Trophoblast cell (in vitro differentiated cells and primary cell): ENCODE measurements at regions not wholly inside any gene's neighbourhood (a gene's known extent, or its start where the extent isn't known, plus 50 kb on each side); places are given as distances from the start of the nearest gene placed in this dataset.

Experiments
- DNase-seq, 2 donors: peaks; one replicate each; pipeline ENCODE4 v3.0.0-alpha.2; 2016
- H2AFZ ChIP-seq: 2 replicates; pipeline ENCODE4 v1.6.1; 2013; ENCODE audit warnings: low read length, moderate library complexity, mild to moderate bottlenecking; ENCODE audit not compliant: insufficient read depth, poor library complexity
- H2AK5ac ChIP-seq: 2 replicates; pipeline ENCODE4 v1.6.1; 2013; ENCODE audit warnings: mild to moderate bottlenecking, low read length
- H2BK120ac ChIP-seq: 2 replicates; pipeline ENCODE4 v1.6.1; 2013; ENCODE audit warnings: low read length, mild to moderate bottlenecking, moderate library complexity; ENCODE audit not compliant: insufficient read depth, poor library complexity
- H2BK12ac ChIP-seq: 2 replicates; pipeline ENCODE4 v1.6.1; 2013; ENCODE audit warnings: mild to moderate bottlenecking, low read length, moderate library complexity
- H2BK5ac ChIP-seq: 2 replicates; pipeline ENCODE4 v1.6.1; 2013; ENCODE audit warnings: low read length, low read depth, moderate library complexity, mild to moderate bottlenecking; ENCODE audit not compliant: poor library complexity
- H3K14ac ChIP-seq: 2 replicates; pipeline ENCODE4 v1.6.1; 2013; ENCODE audit warnings: mild to moderate bottlenecking, low read length
- H3K18ac ChIP-seq: 2 replicates; pipeline ENCODE4 v1.6.1; 2013; ENCODE audit warnings: mild to moderate bottlenecking, low read length
- H3K23ac ChIP-seq: 2 replicates; pipeline ENCODE4 v1.6.1; 2013; ENCODE audit warnings: low read length
- H3K27ac ChIP-seq: 2 replicates; pipeline ENCODE4 v1.5.1; 2013; ENCODE audit warnings: low read depth, mild to moderate bottlenecking, inconsistent platforms, low read length, moderate library complexity
- H3K27me3 ChIP-seq: 2 replicates; pipeline ENCODE4 v1.6.1; 2013; ENCODE audit warnings: inconsistent platforms, mild to moderate bottlenecking, low read length, moderate library complexity; ENCODE audit not compliant: insufficient read depth
- H3K36me3 ChIP-seq, 2 experiments: 1 replicate in 1 of 2; 2 replicates in 1 of 2; pipeline ENCODE4 v1.6.1; 2013; ENCODE audit warnings: low read length in 2 of 2, mild to moderate bottlenecking in 2 of 2, moderate library complexity in 1 of 2; ENCODE audit not compliant: insufficient read depth in 2 of 2, control insufficient read depth in 1 of 2
- H3K4ac ChIP-seq: 2 replicates; pipeline ENCODE4 v1.6.1; 2013; ENCODE audit warnings: low read depth, mild to moderate bottlenecking, low read length, moderate library complexity
- H3K4me1 ChIP-seq, 2 experiments: 1 replicate in 1 of 2; 2 replicates in 1 of 2; pipeline ENCODE4 v1.6.1; 2013; ENCODE audit warnings: low read length in 2 of 2, mild to moderate bottlenecking in 2 of 2, moderate library complexity in 1 of 2; ENCODE audit not compliant: insufficient read depth in 2 of 2, control insufficient read depth in 1 of 2
- H3K4me2 ChIP-seq: 2 replicates; pipeline ENCODE4 v1.6.1; 2013; ENCODE audit warnings: inconsistent platforms, mild to moderate bottlenecking, low read length, moderate library complexity
- H3K4me3 ChIP-seq: 2 replicates; pipeline ENCODE4 v1.5.1; 2013; ENCODE audit warnings: mild to moderate bottlenecking, low read depth, low read length, inconsistent platforms
- H3K79me1 ChIP-seq: one replicate; pipeline ENCODE4 v1.6.1; 2013; ENCODE audit warnings: low read length
- H3K79me2 ChIP-seq: 2 replicates; pipeline ENCODE4 v1.6.1; 2013; ENCODE audit warnings: low read length, mild to moderate bottlenecking; ENCODE audit not compliant: control insufficient read depth, insufficient read depth, poor library complexity
- H3K9ac ChIP-seq: 2 replicates; pipeline ENCODE4 v1.6.1; 2013; ENCODE audit warnings: mild to moderate bottlenecking, low read length
- H3K9me3 ChIP-seq: 2 replicates; pipeline ENCODE4 v1.6.1; 2013; ENCODE audit warnings: low read depth, mild to moderate bottlenecking, control low read depth, inconsistent platforms, low read length; ENCODE audit not compliant: insufficient read depth
- H4K12ac ChIP-seq: 2 replicates; pipeline ENCODE4 v1.6.1; 2013; ENCODE audit warnings: low read depth, mild to moderate bottlenecking, low read length, moderate library complexity
- H4K8ac ChIP-seq: 2 replicates; pipeline ENCODE4 v1.6.1; 2013; ENCODE audit warnings: low read depth, mild to moderate bottlenecking, low read length, moderate library complexity
- H4K91ac ChIP-seq: one replicate; pipeline ENCODE4 v1.6.1; 2013; ENCODE audit warnings: low read depth, mild to moderate bottlenecking, low read length, moderate library complexity
- WGBS: extraction: QIAGEN DNeasy Blood & Tissue Kit; methylation state at CpG from one replicate; pipeline ENCODE4 v1.1.7; 2013; ENCODE audit warnings: missing lambda C conversion rate; ENCODE audit not compliant: insufficient read length, insufficient coverage; ENCODE audit errors: extremely low coverage; 5-methylcytosine and 5-hydroxymethylcytosine counted together

DNA sequence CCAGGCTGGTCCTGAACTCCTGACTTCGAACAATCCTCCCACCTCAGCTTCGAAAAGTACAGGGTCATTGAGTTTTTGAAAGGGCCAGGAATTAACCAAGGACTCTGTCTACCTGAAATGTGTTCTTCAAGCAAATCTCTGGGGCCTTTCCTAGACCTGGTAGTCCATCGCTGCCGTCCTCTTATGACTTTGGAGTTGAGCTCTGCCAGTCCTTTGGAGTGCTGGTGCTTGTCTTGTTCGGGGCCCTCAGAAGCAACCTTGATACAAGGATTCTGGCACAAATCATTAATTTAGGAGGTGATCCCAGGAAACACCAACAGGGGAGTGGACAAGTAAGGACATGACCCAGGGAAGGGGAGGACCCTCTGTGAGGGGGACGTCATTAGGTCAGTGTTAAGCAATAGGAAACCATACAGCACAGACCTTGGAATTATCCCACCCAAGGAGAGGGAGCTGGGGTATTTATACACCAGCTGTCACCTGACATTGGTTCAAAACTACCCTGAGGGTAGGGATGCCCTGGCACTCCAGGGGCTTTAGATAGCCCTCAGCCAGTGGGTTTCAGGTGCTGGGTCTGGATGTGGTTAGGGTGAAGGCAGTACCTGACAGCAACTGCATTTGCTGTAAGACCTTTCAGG, 187.2 kb downstream of the FOXL1 start:
- no peak overlapping the region for H3K4me2 ChIP-seq

DNA sequence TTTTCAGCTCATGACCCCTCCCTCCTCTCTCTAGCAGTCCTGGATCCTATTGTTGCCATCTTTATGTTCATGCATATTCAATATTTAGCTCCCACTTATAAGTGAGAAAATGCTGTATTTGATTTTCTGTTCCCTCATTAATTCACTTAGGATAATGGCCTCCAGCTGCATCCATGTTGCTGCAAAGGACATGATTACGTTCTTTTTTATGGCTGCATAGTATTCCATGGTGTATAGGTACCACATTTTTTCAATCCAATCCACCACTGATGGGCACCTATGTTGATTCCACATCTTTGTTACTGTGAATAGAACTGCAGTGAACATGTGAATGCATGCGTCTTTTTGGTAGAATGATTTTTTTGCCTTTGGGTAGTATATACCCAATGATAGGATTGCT, 188.4 kb downstream of the FOXL1 start:
- no peak overlapping the region for H3K9ac ChIP-seq
- no peak overlapping the region for H3K23ac ChIP-seq
- no peak overlapping the region for H4K12ac ChIP-seq
- DNase-seq, result no peak
- H3K4me3 ChIP-seq, result no peak overlapping the region
- H4K91ac ChIP-seq, result no peak overlapping the region
- no peaks in the 10 kb centered on the region for H3K36me3 ChIP-seq
- no peak overlapping the region for H3K4me2 ChIP-seq
- H3K9me3 ChIP-seq, result no peaks in the 10 kb centered on the region
- H3K4ac ChIP-seq, result no peak overlapping the region
- H2AFZ ChIP-seq, result no peak overlapping the region
- H2BK5ac ChIP-seq, result no peak overlapping the region
- no peak overlapping the region for H2AK5ac ChIP-seq
- no peak overlapping the region for H3K18ac ChIP-seq
- H4K8ac ChIP-seq, result no peak overlapping the region
- no peak overlapping the region for H3K14ac ChIP-seq
- H2BK120ac ChIP-seq, result no peak overlapping the region
- H3K27me3 ChIP-seq, result no peaks in the 10 kb centered on the region
- no CpG with 5 or more reads among the region's 2 CpGs for WGBS
- H3K79me2 ChIP-seq, result no peaks in the 10 kb centered on the region
- no peaks in the 10 kb centered on the region for H3K79me1 ChIP-seq
- H2BK12ac ChIP-seq, result no peak overlapping the region
- H3K4me1 ChIP-seq, result no peaks in the 10 kb centered on the region
- H3K27ac ChIP-seq, result no peak overlapping the region

More for the DNA sequence above, 187.2 kb downstream of the FOXL1 start:
- no peak overlapping the region for H3K9ac ChIP-seq
- H2BK120ac ChIP-seq, result no peak overlapping the region
- no peak overlapping the region for H3K23ac ChIP-seq
- no peak overlapping the region for H2AFZ ChIP-seq
- no peaks in the 10 kb centered on the region for H3K9me3 ChIP-seq
- no peaks in the 10 kb centered on the region for H3K79me1 ChIP-seq
- no peaks in the 10 kb centered on the region for H3K79me2 ChIP-seq
- H4K12ac ChIP-seq, result no peak overlapping the region
- H3K4me1 ChIP-seq, result no peaks in the 10 kb centered on the region
- H2BK12ac ChIP-seq, result no peak overlapping the region
- no peak overlapping the region for H2BK5ac ChIP-seq
- DNase-seq, result no peak
- no peak overlapping the region for H3K4ac ChIP-seq
- H3K4me3 ChIP-seq, result no peak overlapping the region
- no CpG with 5 or more reads among the region's 6 CpGs for WGBS
- no peak overlapping the region for H3K14ac ChIP-seq
- no peak overlapping the region for H4K91ac ChIP-seq
- no peak overlapping the region for H4K8ac ChIP-seq
- H2AK5ac ChIP-seq, result no peak overlapping the region
- H3K18ac ChIP-seq, result no peak overlapping the region
- H3K27ac ChIP-seq, result no peak overlapping the region
- H3K36me3 ChIP-seq, result no peaks in the 10 kb centered on the region
- no peaks in the 10 kb centered on the region for H3K27me3 ChIP-seq

DNA sequence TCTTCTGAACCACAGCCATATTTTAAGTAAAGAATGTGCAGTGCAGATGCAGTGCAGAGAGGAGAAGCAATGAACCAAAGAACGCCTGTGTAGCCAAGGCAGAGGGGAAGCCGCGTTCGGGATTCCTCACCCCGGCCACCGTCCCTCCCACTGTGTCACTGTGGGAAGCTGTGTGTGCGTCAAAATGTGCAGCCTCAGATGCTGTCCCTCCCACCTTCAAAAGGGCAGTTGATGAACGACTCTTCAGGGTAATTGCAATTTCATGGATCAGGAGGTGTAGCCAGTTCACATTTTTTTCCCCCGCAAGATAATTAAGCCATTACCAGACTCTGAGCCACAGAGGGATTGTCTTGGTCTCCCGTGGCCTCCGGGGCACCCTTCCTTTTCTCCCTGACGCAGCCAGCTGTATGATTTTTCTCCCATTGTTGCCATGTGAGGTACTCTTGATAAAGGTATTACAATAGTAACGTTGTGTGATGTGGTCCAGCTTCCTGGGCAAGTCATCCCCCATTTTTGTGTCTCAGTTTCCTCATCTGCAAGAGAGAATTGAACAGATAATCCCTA, 190.0 kb downstream of the FOXL1 start:
- Histone ChIP-seq H4K12ac (no peak overlapping the region), H2BK120ac (no peak overlapping the region), H2AK5ac (no peak overlapping the region), H2BK12ac (no peak overlapping the region), H3K14ac (no peak overlapping the region), H3K79me1 (no peaks in the 10 kb centered on the region), H3K27ac (no peak overlapping the region), H3K4me2 (no peak overlapping the region), H3K4me3 (no peak overlapping the region), H3K23ac (no peak overlapping the region), H2BK5ac (no peak overlapping the region), H4K91ac (no peak overlapping the region), H2AFZ (no peak overlapping the region), H3K18ac (no peak overlapping the region), H3K9me3 (no peaks in the 10 kb centered on the region), H3K4me1 (peaks cover 0 to 5% of the 10 kb centered on the region in 2 experiments), H3K9ac (no peak overlapping the region), H3K79me2 (no peaks in the 10 kb centered on the region), H3K4ac (no peak overlapping the region), H3K36me3 (no peaks in the 10 kb centered on the region), H3K27me3 (no peaks in the 10 kb centered on the region), H4K8ac (no peak overlapping the region)
- DNase-seq, result no peak
- no CpG with 5 or more reads among the region's 13 CpGs for WGBS

- Histone ChIP-seq H3K79me1 (no peaks in the 10 kb centered on the region), H3K79me2 (no peaks in the 10 kb centered on the region), H2BK12ac (no peak overlapping the region), H4K8ac (no peak overlapping the region), H2BK120ac (no peak overlapping the region), H3K36me3 (no peaks in the 10 kb centered on the region), H2AFZ (no peak overlapping the region), H4K91ac (no peak overlapping the region), H3K27me3 (no peaks in the 10 kb centered on the region), H3K4ac (no peak overlapping the region), H2AK5ac (no peak overlapping the region), H3K4me1 (peaks cover 0 to 5% of the 10 kb centered on the region in 2 experiments), H2BK5ac (no peak overlapping the region), H4K12ac (no peak overlapping the region), H3K9me3 (no peaks in the 10 kb centered on the region), H3K23ac (no peak overlapping the region), H3K9ac (no peak overlapping the region), H3K4me2 (no peak overlapping the region), H3K4me3 (no peak overlapping the region), H3K18ac (no peak overlapping the region), H3K14ac (no peak overlapping the region), H3K27ac (no peak overlapping the region)
- WGBS, result no CpG with 5 or more reads among the region's 7 CpGs
- DNase-seq, result no peak
These were observed 190.7 kb downstream of the FOXL1 start for GRCh38 chr16:86768999-86769398.
